Left ventricle myocardium inferior (tissue), 1 donor: ENCODE measurements at regions not wholly inside any gene's neighbourhood (a gene's known extent, or its start where the extent isn't known, plus 50 kb on each side); places are given as distances from the start of the nearest gene placed in this dataset.

Experiments used
- DNase-seq: peaks from one replicate; pipeline ENCODE4 v3.0.0-alpha.2; 2020
- H3K27ac ChIP-seq: fragments of 200-600 bp; replicated peaks from 2 replicates; pipeline ENCODE4 v1.8.0; 2021
- H3K27me3 ChIP-seq: fragments of 200-600 bp; 2 replicates; pipeline ENCODE4 v1.8.0; 2021; ENCODE audit warnings: low read depth
- H3K36me3 ChIP-seq: fragments of 200-600 bp; 2 replicates; pipeline ENCODE4 v1.8.0; 2021
- H3K4me1 ChIP-seq: fragments of 200-600 bp; 2 replicates; pipeline ENCODE4 v1.8.0; 2021
- H3K4me3 ChIP-seq: fragments of 200-600 bp; 2 replicates; pipeline ENCODE4 v1.8.0; 2021; ENCODE audit warnings: mild to moderate bottlenecking, moderate library complexity
- H3K9me3 ChIP-seq: fragments of 200-600 bp; replicated peaks from 2 replicates; pipeline ENCODE4 v1.8.0; 2021
- CTCF ChIP-seq: fragments of 200-600 bp; IDR thresholded peaks from 2 replicates; pipeline ENCODE4 v1.8.0; 2021; ENCODE audit warnings: antibody characterized with exemption, mild to moderate bottlenecking, borderline replicate concordance
- intact Hi-C: fragments of 100-400 bp; cut with micrococcal nuclease; formaldehyde crosslinking; loops from one replicate; pipeline ENCODE4 v1.11.0; 2022
- donor health status: DM: no; HTN: yes; CAD: no; lungs with severe emphysema.

GRCh38 chr14:98751110-98751509, 520.9 kb downstream of the BCL11B start:
- DNase-seq: no peak
- H3K27ac ChIP-seq: no peak overlapping the region
- peaks cover 12% of the 10 kb centered on the region for H3K27me3 ChIP-seq
- TF ChIP-seq CTCF: no peak
- peaks cover 12% of the 10 kb centered on the region for H3K9me3 ChIP-seq
- intact Hi-C loops: no loop called here
- no peak overlapping the region for H3K4me3 ChIP-seq
- no peaks in the 10 kb centered on the region for H3K4me1 ChIP-seq
- no peaks in the 10 kb centered on the region for H3K36me3 ChIP-seq

DNA sequence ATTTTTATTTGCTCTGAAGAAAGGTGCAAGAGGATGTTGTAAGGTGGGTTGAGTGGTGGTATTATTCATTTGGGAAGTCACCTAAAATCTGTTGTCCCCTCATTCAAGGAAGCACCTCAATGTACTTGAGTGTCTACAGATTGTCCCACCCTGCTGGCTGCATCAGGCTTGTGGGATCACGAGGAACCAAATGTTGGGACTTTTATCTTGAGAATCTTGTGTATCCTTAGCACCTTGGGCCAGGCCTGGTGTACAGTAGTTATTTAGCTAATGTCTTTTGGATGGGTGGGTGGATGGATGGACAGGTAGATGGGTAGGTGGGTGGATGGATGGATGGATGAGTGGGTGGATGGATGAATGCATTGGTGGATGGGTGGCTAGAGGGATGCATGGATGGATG, 519.3 kb downstream of the BCL11B start:
- H3K27me3 ChIP-seq: peaks cover 12% of the 10 kb centered on the region
- intact Hi-C loops: no loop called here
- H3K36me3 ChIP-seq: no peaks in the 10 kb centered on the region
- TF ChIP-seq CTCF: no peak
- no peak overlapping the region for H3K27ac ChIP-seq
- no peaks in the 10 kb centered on the region for H3K4me1 ChIP-seq
- no peak for DNase-seq
- H3K4me3 ChIP-seq: no peak overlapping the region
- peaks cover 14% of the 10 kb centered on the region for H3K9me3 ChIP-seq

DNA sequence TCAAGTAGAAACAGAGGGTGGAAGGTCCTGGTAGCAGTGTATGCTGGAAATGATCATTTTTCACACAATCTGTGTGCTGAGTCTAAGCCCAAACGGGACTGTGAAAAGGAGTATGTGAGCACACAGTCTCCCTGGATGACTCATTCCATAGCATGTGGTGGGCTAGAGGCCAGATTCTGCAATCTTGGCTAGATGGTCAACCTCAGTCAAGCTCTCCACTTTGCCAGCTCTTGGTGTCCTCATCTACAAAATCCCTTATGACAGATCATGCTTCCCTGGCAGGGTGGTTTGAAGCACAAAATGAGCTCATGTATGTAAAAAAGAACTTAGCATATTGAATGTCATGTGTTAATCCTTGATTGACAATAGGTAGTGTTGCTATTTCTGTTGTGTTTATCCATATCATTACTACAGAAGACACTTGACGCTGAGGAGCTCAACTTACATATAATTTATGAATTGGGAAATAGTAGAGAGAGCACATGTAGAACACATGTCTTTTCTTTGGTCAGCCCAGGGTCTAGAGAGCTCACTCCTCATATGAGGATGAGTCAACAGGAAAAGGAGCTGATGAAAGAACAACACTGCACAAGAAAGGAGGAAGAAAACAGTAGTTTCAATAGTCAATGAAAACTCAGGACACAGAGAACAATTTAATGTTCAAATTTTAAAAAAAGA, 517.5 kb downstream of the BCL11B start:
- no peaks in the 10 kb centered on the region for H3K36me3 ChIP-seq
- no peak for DNase-seq
- H3K9me3 ChIP-seq: peaks cover 14% of the 10 kb centered on the region
- H3K27me3 ChIP-seq: peaks cover 10% of the 10 kb centered on the region
- H3K4me3 ChIP-seq: no peak overlapping the region
- TF ChIP-seq CTCF: no peak
- H3K4me1 ChIP-seq: no peaks in the 10 kb centered on the region
- intact Hi-C loops: no loop called here
- H3K27ac ChIP-seq: no peak overlapping the region

DNA sequence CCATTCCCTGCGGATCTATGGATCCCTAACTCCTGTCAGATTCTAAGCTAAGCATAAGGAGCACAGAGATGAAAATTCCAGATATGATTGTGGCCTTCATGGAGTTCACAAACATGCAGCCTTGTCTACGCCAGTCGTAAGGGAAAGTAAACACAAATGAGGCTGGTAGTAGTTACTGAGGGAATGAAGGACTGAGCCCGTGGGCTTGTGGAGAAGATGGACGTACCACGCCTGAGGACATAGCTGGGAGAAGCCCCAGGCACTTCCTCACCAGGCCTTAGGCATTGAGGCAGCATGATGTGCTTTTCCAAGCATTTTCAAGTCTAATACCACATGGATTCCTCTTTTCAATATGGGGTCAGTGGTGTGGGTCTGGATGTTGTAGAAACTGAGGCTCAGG, 515.2 kb downstream of the BCL11B start:
- intact Hi-C loops: no loop called here
- Histone ChIP-seq H3K4me1 (no peaks in the 10 kb centered on the region), H3K27ac (no peak overlapping the region), H3K9me3 (peaks cover 14% of the 10 kb centered on the region), H3K27me3 (peaks cover 16% of the 10 kb centered on the region), H3K4me3 (no peak overlapping the region), H3K36me3 (no peaks in the 10 kb centered on the region)
- TF ChIP-seq CTCF: no peak
- no peak for DNase-seq

- intact Hi-C loops: no loop called here
- DNase-seq: no peak
- H3K4me3 ChIP-seq: no peak overlapping the region
- no peaks in the 10 kb centered on the region for H3K4me1 ChIP-seq
- no peak for TF ChIP-seq CTCF
- H3K9me3 ChIP-seq: peaks cover 26% of the 10 kb centered on the region
- H3K27me3 ChIP-seq: peaks cover 11% of the 10 kb centered on the region
- no peak overlapping the region for H3K27ac ChIP-seq
- H3K36me3 ChIP-seq: no peaks in the 10 kb centered on the region
These were observed 513.6 kb downstream of the BCL11B start for GRCh38 chr14:98758440-98758839.

DNA sequence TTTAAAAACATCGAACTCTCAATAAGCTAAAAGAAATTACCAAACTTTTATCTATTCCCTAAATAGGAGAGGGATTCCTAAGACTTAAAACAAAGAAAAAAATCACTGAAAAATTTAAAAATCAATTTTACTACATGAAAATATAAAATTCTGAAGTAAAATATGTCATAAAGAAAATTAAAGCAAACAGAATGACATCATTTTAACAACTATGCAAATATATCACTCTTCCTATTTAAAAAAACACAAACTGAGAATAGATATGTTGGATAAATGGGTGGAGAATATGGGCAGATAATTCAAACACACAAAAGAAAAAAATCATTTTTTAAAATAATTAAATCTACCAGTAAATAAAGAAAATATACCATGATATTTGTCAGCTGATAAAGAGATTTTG, 510.0 kb downstream of the BCL11B start:
- DNase-seq: no peak
- Histone ChIP-seq H3K4me1 (no peaks in the 10 kb centered on the region), H3K27me3 (peaks cover 11% of the 10 kb centered on the region), H3K4me3 (no peak overlapping the region), H3K36me3 (no peaks in the 10 kb centered on the region), H3K27ac (no peak overlapping the region), H3K9me3 (peaks cover 46% of the 10 kb centered on the region)
- intact Hi-C loops: no loop called here
- no peak for TF ChIP-seq CTCF
